Stimulated activated CD8-positive, alpha-beta memory T cell treated with anti-CD3 and anti-CD28 coated beads, Interleukin-4, amount 100 ng/mL, for 48 hours (primary cell): ENCODE measurements at regions not wholly inside any gene's neighbourhood (a gene's known extent, or its start where the extent isn't known, plus 50 kb on each side); places are given as distances from the start of the nearest gene placed in this dataset.
"Not testable (repeated sequence)": the region's sequence is repeated elsewhere in the genome, so short reads cannot be mapped to it uniquely, and the experiment has no call there.

Experiments used
- DNase-seq: peaks from one replicate; pipeline ENCODE4 v3.0.0-alpha.2; 2020

DNA sequence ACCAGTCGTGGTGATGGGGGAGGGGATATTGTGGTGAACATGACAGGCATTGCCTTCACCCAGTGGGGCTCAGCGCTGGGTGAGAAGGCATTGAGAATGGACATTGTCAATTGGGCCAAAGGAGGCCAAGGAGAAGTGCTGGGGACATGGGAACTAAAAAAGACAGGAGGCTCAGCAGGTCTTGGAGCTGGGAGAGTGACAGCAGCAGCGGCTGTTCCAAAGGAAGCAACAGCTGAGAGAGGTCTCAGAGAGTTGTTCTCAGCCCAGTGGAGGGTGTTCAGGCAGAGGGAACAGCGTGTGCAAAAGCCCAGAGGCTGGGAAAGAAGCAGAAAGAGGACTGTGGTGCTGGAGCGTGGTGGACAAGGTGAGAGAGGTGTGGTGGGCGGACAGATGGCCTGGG is 56.6 kb upstream of the ASNS start:
- DNase-seq, result not testable (repeated sequence)

DNA sequence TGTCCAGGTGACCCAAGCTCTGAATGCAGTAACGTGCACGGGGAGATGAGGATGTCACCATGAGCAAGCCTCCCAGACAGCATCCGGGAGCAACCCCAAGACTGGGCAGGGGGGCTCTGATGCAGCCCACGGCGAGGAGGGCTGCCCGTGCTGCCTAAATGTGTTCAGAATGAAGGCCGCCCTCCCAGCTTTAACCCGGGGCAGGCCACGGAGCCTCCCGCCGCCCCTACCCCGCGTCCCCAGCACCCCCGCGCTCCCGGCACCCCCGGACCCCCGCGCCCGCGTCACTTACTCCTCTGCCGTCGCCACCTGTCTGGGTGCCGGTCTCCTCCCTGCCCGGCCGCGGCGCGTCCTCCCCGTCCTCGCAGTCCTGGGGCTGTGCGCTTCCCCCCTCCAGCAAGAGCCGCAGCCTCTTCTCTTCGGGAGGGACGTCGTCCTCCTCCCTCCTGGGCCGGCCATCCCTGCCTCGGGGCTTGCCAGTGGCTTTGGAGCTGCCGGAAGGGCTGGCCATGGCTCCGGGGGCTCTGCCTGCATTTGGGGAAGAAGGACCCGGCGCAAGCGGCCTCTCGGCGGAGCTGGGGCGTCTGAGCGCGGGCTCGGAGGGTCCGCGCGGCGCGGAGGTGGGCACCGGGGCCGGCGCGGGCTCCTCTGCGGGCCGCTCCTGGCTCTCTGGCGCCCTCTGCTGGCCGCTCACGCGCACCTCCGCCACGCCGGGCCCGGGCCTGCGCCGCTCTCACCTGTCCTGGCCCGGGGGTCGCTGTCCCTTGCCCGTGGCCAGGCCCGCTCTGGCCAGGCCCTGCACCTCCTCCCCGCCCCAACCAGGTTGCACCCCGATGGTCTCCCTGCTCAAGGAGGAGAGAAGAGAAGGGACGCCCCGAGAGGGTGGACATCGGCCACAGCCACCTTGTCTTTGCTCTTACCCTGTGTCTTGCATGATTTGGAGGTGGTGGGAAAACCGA is 55.9 kb upstream of the ASNS start:
- peak; percentile 87 for DNase-seq
